Head of caudate nucleus (tissue), 42 donors: ENCODE measurements at regions not wholly inside any gene's neighbourhood (a gene's known extent, or its start where the extent isn't known, plus 50 kb on each side); places are given as distances from the start of the nearest gene placed in this dataset.

Source experiments
- DNase-seq, 42 donors: peaks; one replicate each; pipeline versions ENCODE4 v3.0.0 to v3.0.0-alpha.2; 2020 to 2021; ENCODE audit warnings: mixed read lengths in 7 of 42
- intact Hi-C: fragments of 100-400 bp; cut with DNase I; formaldehyde crosslinking; loops from one replicate; pipeline ENCODE4 v1.15.0; 2022

DNA sequence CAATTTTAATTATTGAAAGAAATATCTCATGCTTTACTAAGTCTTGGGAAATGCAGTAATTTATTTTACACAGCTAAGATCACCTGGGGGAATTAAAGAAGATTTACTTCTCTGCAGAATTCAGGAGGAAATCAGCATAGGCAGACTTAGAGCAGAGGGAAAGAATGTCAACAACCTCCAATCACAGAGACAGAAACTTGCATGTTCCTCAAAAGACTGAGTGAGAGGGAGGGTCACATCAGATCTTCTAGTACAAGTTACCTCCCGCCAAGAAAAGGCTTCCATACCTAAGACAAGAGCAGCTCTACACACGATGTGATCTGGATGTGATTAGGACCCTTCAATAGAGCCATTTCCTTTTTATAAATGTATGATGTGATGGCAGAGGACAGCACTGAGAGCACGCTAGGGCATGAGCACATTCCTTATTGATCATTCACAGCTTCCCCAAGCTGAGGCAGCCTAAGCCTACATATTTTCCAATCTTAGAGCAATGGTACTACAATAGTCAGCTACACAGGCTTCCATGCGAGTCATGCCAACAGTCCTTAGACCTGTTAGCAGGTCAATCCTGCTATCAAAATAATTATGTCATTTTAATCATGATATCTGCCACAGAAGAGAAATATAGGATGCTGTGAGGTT is 403.3 kb downstream of the ETNK1 start:
- no peak for DNase-seq
- intact Hi-C loops, result no loop called here

DNA sequence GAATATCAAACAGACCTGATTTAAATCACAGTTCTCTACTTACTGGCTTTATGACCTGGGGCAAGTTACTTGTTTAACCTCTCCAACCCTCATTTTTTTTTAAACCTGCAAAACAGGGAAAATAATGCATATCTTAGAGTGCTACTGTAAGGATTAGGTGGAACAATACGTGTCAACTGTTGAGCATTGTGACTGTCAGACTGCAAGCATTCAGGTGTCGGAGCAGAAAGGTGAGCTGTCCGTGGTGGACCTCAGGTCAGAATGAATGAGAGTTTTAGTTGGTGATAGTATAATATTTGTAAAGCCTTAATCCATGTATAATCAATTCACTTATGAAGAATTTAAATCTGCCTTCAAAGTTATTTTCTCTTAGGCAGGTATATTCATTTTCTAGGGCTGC is 404.2 kb downstream of the ETNK1 start:
- no peak for DNase-seq
- intact Hi-C loops, result no loop called here

DNA sequence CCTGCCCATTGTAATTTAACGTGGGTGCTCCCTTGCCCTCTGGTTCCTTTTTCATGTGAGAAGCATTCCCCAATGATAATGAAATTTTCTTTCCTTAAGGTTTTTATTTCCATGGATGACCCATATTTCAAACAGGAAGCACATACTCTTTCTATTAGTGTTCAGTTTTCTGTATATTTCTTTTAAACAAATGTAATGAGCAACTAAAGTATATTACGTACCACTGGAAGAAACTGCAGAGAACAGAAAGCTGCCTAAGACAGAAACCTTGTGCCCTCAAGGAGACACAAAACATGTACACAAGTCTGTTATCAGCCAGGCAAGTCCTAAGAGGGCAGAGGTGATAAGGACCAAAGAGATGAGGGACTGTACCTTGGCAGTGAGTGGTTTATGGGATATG is 414.9 kb downstream of the ETNK1 start:
- no peak for DNase-seq
- intact Hi-C loops, result no loop called here

DNA sequence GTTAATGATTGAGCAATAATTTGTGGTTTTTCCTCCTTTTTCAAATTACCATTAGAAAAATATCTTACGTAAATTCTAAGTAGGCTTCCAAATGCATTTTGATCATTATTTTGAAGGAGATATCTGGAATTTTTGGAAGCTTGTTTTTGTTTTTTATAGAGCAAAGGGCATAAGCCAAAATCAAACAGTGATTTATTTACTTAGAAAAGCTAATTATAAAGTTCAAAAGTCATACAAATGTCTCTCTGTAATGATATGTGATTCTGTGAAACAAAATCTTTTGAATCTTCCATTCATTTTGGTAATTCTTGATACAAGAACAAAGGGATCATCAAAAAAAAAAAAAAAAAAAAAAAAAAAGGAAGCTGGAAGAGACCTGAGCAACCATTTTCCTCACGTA is 416.8 kb downstream of the ETNK1 start:
- intact Hi-C loops, result no loop called here
- no peak for DNase-seq

DNA sequence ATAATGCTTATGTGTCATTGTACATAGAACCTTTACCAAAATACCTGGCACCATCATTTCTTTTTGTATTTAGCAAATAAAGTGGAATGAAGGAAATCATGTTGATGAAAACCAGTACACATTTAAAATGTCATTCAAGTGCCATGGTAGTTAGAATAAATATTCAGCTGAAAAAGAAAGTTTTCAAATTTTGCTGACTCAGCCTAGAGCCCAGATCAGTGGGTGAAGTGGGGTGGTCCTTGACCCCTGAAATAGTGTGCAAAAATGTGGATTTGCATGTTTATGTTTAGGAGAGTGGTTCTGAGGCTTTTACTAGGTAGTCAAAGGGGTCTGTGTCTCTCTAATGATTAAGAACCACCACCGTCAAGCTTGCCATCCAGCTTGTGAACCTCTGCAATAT is 418.7 kb downstream of the ETNK1 start:
- intact Hi-C loops, result no loop called here
- DNase-seq, result no peak

DNA sequence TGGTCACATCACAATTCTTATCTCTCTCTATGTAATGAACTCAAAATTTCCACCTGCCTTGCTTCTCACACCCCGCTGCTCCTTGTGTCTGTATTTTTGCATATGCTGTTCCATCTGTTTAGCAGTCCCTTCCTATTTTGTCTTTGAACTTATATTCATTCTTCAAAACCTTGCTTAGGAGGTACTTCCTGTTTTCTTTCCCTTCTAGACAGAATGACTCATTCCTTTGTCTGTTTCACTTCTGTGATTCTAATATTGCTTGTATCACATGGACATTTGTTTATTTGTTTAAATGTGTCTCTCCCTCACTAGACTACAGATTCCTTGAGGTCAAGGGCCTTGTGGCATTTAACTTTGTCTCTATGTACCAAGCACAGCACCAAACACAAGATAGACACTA is 424.2 kb downstream of the ETNK1 start:
- DNase-seq, result no peak
- intact Hi-C loops, result no loop called here

DNA sequence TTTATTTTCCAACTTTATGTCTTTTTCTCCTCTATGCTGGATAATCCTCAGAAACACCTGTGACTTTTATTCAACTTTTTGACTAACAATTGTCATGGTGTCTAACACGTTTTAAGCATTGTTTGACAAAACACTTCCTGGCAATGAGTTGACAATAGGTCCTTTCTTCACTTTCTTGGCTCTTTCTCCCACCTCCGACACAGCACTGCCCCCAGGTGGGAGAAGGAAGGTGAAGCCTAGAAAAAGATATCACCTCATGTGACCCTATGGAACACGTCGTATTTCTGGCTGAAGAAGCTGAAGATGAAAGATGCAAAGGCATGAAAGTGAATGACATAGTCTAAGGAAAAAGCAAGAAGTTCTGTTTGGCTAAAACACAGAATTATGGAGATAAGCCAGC is 430.0 kb downstream of the ETNK1 start:
- DNase-seq, result no peak
- intact Hi-C loops, result no loop called here

DNA sequence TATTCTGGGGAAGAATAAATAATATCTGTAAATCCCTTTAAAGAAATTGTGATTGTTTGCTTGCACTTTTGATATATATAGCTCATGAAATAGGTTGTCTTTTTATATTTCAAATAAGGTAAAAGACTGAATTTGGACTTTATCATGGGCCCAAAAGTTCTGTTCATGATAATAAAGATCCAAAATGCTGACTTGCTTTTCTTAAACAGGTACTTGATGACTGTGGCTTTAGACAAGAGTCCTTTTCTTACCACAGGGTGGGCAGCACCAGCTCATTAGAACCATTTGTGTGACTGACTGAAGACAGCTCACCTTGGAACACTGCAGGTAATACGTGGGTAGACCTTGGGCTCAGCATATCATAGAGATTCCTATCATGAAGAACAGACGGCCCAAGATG is 432.6 kb downstream of the ETNK1 start:
- no peak for DNase-seq
- intact Hi-C loops, result no loop called here

DNA sequence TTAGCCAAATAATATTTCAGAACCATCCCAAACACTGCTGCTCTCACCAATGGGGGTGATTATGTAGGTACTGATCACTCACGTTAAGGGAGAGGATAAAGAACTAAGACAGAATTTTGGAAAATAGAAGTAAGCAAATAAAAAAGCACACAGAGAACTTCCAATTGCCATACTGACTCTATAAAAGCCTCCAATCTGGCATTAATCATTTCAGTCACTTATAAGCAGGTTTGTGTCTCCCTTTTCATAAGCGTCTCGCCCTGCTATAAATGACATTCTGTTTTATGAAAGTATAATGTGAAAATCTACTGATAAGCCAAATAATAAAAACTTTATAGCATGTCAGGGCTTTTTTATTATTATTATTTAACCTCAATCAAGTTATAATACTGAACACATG is 435.2 kb downstream of the ETNK1 start:
- intact Hi-C loops, result no loop called here
- no peak for DNase-seq

DNA sequence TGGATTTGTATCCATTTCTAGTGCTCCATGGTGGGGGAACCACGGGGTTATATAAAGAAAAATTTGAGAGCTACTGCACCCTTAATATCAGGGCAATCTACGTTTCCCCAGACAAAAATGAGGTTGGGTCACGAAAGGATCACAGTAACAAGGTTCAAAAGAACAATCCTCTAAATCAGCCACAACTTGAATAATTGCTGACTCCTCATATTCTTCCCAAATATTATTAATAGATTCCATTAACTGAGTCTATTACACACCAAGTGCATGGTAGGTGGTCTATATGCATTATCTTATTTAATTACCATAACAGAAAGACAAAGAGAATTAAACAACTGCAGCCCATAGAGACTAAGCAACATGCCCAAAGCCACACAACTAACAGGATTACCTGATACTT is 438.2 kb downstream of the ETNK1 start:
- intact Hi-C loops, result no loop called here

DNA sequence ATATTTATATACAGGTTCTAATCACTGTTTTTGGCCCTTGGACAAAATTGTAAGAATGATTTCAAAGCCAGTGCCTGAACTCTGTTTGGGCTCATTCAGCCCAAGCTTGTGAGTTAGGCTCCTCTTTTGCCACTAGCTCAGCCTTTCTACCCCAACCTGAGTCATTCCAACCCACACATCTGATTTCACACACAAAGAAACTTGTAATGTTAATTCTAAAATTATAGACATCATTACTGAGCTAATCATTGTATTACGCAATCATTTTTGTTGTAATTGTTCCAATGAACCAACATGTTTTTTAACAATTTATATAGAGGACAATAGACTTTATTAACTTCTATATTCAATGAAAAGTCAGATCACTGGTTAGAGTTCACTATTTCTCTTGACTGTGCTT is 441.1 kb downstream of the ETNK1 start:
- intact Hi-C loops, result no loop called here
- DNase-seq, result peak in 16 of 42 donors; percentile 1 to 64 (median 24)

More for the DNA sequence above, 438.2 kb downstream of the ETNK1 start:
- no peak for DNase-seq

DNA sequence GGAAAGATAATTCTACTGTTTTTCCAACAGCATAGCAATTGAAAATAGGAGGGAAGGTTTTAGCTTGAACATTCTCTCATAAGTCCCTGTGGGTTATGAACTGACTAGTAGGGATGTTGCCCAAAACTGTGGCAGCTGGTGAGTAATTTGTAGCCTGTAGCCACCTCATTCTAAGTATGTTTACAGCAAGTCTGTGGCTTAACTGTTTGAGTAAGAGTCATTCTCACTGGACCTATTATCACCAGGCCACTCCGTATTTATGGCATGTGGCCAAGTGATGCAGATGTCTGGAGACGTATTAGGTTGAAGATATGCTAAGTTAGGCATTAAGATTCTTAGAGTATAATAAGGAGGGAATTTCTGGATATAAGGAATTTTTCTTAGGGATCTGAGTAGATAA is 458.3 kb downstream of the ETNK1 start:
- no peak for DNase-seq
- intact Hi-C loops, result no loop called here

DNA sequence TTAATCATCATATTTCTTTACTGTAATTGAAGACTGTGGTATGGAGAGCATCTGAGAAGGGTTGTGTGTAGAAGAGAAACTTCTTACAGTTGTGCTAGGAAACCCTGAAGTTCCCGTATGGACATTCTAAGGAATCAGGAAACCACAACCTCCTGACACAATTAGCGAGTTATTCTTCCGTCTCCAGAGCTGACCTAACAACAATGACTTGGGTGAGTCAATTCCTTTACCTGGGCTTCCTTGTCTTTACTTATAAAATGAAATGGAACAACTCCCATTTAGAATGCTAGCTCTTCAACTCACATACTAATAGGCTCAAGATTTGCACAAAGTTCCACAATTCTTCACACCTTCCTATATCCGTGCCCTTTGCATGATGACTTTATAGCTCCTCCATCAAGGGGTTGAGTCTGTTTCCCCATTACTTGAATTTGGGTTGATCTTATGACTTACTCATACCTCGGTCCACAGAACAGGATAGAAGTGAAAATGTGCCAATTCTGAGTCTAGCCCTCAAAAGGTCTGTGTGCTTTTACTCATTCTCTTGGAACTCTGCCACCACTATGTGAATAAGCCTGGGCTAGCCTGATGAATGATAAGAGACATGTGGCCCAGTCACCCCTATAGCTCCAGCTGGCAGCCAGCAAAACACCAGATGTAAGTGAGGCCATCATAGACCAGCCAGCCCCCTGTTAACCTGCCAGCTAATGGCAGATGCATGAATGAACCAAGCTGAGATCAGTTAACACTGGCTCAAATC is 459.4 kb downstream of the ETNK1 start:
- DNase-seq, result no peak
- intact Hi-C loops, result no loop called here

DNA sequence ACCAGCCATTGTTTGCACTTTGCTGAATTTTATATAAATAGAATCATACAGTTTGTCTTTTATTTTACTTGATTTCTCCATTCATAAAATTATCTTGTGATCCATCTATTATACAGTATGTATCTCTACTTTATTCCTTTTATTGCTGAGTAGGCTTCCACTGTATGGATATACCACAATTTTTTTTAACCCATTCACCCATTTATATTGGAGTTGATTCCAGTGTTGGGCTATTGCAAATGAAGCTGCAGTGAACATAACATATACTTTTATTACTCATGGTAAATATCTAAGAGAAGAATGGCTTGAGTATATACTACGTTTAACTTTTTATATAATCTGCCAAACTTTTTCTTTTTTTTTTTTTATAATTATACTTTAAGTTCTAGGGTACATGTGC is 463.6 kb downstream of the ETNK1 start:
- intact Hi-C loops, result no loop called here

DNA sequence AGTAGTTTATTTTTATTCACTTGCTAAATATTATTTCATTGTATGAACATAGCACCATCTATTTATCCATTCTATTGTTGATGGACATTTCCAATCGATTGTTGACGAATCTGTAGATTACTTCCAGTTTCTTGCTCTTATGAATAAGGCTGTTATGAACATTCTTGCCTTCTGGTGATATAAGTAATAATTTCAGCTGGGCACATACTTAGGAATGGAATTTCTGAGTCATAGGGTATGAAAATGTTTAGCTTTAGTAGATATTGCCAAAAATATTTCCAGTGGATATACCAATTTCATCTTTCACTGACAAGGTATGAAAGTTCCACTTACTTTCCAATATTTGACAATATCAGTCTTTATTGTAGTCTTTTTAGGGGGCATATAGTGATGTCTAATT is 468.5 kb downstream of the ETNK1 start:
- DNase-seq, result no peak
- intact Hi-C loops, result no loop called here

More for the DNA sequence above, 463.6 kb downstream of the ETNK1 start:
- DNase-seq, result no peak

DNA sequence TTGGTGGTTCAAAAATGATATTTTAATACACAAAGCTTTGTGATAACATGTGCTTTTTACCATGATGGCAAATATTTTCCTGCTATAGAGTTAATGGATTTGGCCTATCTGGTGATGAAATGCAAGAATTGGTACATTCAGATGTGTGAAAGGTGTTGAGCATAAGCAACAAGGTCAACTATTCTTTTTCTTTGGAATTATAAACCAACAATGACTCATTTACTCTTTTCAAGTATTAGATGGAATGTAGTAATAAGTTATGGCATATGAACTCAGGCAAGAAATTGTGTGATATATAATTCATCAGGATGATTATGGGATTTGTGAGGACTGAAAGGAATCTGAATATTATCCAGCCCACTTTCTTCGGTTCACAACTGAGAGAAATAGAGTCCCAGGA is 471.4 kb downstream of the ETNK1 start:
- DNase-seq, result no peak
- intact Hi-C loops, result no loop called here

DNA sequence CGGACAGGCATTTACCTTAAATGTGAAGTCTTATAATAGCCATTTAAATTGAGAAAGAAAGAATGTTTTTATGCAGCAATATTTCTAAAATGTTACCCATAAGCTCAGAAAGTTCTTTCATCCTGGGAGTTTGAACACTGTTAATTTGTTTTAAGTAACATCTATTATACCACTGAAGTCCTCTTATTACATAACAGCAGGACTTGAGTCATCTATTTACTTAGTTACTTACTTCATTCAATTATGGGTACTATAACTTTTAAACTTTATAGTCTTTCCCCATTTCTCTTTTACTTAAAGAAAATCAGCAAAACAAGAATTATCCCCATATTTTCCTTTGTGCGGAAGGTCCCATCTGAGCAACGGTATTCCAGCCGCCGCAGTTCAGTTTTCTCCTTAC is 473.1 kb downstream of the ETNK1 start:
- DNase-seq, result no peak
- intact Hi-C loops, result no loop called here

DNA sequence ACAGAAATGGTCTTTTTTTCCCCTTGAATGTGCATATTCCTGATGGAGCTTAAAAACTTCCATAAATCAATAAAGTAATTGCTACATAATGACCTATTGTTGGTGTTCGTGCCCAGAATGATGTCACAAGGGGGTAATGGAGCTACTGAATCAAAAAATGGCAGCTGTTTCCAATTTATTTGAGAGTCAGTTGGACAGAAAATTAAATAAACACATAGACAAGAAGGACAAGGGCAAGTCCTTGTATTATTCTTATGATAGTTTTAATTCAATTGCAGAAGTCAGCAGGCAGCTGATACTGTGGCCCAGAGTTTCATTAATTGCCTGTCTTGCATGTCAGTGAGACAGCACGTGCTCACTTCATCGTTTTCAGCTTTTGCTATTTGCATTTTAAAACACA is 473.5 kb downstream of the ETNK1 start:
- no peak for DNase-seq

DNA sequence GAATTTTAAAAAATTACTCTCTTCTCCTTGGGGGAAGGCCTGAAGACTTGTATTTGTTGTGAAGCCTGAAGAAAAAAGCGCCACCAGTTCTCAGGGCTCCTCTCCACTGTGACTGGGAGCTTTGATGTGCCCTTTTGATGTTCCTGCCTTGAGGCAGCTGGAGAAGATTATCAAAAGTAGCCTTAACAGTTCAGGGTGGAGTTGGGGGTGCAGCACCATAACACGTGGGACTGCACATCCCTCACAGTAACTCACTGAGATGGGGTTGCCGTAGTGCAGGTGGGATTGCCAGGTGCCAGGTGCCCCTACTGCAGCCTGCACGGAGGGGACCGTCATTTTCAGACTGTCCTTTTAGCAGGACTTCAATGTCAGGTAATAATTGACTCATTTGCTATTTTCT is 474.1 kb downstream of the ETNK1 start:
- DNase-seq, result no peak

More for the DNA sequence above, 473.5 kb downstream of the ETNK1 start:
- intact Hi-C loops, result no loop called here

DNA sequence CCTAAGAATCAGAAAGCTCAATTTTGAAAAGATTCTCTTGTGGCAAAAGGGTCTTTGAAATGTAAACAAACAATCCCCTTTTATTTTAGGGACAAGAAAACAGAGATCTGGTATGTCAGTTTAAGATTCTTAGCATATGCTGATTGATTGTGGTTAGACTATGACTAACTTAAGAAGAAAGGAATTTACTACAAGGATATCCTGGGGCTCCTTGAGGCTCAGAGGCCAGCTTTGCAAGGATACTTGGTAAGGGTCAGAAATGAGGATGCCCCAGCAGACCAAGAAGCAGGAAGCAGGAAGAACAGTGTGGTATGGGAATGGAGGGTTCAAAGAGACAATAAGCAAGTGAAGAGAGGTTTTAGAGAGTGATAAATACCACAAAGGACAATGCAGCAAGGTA is 474.6 kb downstream of the ETNK1 start:
- no peak for DNase-seq
- intact Hi-C loops, result no loop called here

More for the DNA sequence above, 474.1 kb downstream of the ETNK1 start:
- intact Hi-C loops, result no loop called here

DNA sequence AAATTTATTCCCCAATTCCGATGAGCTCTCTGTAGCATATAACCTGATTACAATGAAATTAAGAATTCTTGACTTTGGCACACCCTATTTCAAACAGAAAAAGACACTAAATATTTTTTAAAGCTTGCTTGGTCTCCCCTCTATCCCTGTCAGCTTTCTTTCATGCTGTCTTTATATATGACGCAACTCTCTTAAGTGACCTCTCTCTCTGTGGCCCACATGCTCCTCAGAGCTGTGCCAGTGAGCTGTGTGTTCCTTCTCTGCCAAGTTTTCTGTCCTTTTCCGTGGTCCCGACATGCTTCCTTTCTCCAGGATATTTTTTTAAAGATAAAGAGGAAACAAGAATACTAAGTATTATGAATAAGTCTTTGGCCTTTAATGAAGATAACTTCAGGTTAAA is 484.0 kb downstream of the ETNK1 start:
- intact Hi-C loops, result no loop called here
- no peak for DNase-seq
